Spleen (tissue), 11 donors: ENCODE measurements at regions not wholly inside any gene's neighbourhood (a gene's known extent, or its start where the extent isn't known, plus 50 kb on each side); places are given as distances from the start of the nearest gene placed in this dataset.
A peak's percentile ranks its signal among the peaks of the same experiment; 100 is the strongest.

Experiments
- DNase-seq: peaks from one replicate; pipeline ENCODE4 v3.0.0-alpha.2; 2020
- H3K27ac ChIP-seq, 8 donors: fragments of 200-600 bp; sonication (generic) in 7 of 8; 1 replicate in 4 of 8; 2 replicates in 4 of 8; pipeline versions ENCODE4 v1.5.0 to v1.8.0; 2016 to 2021; ENCODE audit warnings: inconsistent platforms in 4 of 8, mild to moderate bottlenecking in 4 of 8, moderate library complexity in 1 of 8
- H3K27me3 ChIP-seq, 7 donors: fragments of 200-600 bp; sonication (generic) in 6 of 7; replicated peaks in 1 of 7; 1 replicate in 4 of 7; 2 replicates in 3 of 7; pipeline versions ENCODE4 v1.5.0 to v1.8.0; 2016 to 2021; ENCODE audit warnings: inconsistent platforms in 3 of 7, mild to moderate bottlenecking in 1 of 7
- H3K36me3 ChIP-seq, 6 donors: fragments of 200-600 bp; sonication (generic) in 5 of 6; 1 replicate in 4 of 6; 2 replicates in 2 of 6; pipeline versions ENCODE4 v1.5.0 to v1.8.0; 2016 to 2021; ENCODE audit warnings: inconsistent platforms in 2 of 6
- H3K4me1 ChIP-seq, 6 donors: fragments of 200-600 bp; sonication (generic) in 5 of 6; 1 replicate in 3 of 6; 2 replicates in 3 of 6; pipeline versions ENCODE4 v1.5.0 to v1.8.0; 2016 to 2021; ENCODE audit warnings: inconsistent platforms in 3 of 6
- H3K4me3 ChIP-seq, 8 donors: fragments of 200-600 bp; sonication (generic) in 7 of 8; 1 replicate in 4 of 8; 2 replicates in 4 of 8; pipeline versions ENCODE4 v1.5.0 to v1.8.0; 2016 to 2021; ENCODE audit warnings: inconsistent platforms in 4 of 8, mild to moderate bottlenecking in 4 of 8, moderate library complexity in 2 of 8
- H3K9me3 ChIP-seq, 8 donors: fragments of 200-600 bp; sonication (generic) in 7 of 8; 1 replicate in 4 of 8; 2 replicates in 4 of 8; pipeline versions ENCODE4 v1.5.0 to v1.8.0; 2016 to 2021; ENCODE audit warnings: inconsistent platforms in 4 of 8
- CTCF ChIP-seq, 11 experiments: fragments of 200-600 bp in 7 of 11; fragments of 450-650 bp in 4 of 11; sonication (generic) in 4 of 11; IDR thresholded peaks in 8 of 11; conservative IDR thresholded peaks in 3 of 11; 1 replicate in 7 of 11; 2 replicates in 4 of 11; pipeline versions ENCODE4 v1.4.0 to v1.8.0; 2016 to 2021; ENCODE audit warnings: antibody characterized with exemption in 11 of 11, inconsistent platforms in 4 of 11, mild to moderate bottlenecking in 1 of 11
- POLR2A ChIP-seq, 3 donors: fragments of 450-650 bp; IDR thresholded peaks; one replicate each; pipeline ENCODE4 v1.5.1; 2017; ENCODE audit warnings: antibody characterized with exemption in 3 of 3, mild to moderate bottlenecking in 1 of 3
- POLR2AphosphoS5 ChIP-seq, 3 donors: sonication (generic); formaldehyde crosslinking; IDR thresholded peaks; one replicate each; pipeline ENCODE4 v1.5.1; 2017; ENCODE audit warnings: antibody characterized with exemption in 3 of 3
- WGBS, 5 donors: extraction: QIAGEN DNeasy Blood & Tissue Kit in 3 of 5; methylation state at CpG; one replicate each; pipeline versions ENCODE4 v1.1.5 to v1.1.7; 2013 to 2018; 5-methylcytosine and 5-hydroxymethylcytosine counted together
- intact Hi-C: fragments of 100-400 bp; cut with DNase I; formaldehyde crosslinking; loops from one replicate; pipeline ENCODE4 v1.15.0; 2023; ENCODE audit warnings: low total_unique reads
- donor health status: healthy with polysubstance abuse.
- donor health status: DM: no; HTN: no; CAD: no; lungs with moderate emphysema.
- donor health status: DM: no; HTN: no; CAD: no.
- donor health status: Bipolar disorder and iron deficiency.
- donor health status: healthy.
- donor health status: DM: no; HTN: no; CAD: no.
- donor health status: DM: yes; HTN: yes; CAD: no.

GRCh38 chr7:119931230-119931824 lies 341.6 kb upstream of the KCND2 start:
- Histone ChIP-seq H3K9me3 (peaks cover 0 to 16% (median 0%) of the 10 kb centered on the region in 8 donors), H3K4me3 (no peak overlapping the region), H3K27me3 (no peaks in the 10 kb centered on the region), H3K4me1 (no peaks in the 10 kb centered on the region), H3K36me3 (no peaks in the 10 kb centered on the region), H3K27ac (no peak overlapping the region)
- intact Hi-C loops: no loop called here
- WGBS, 5 donors: 88 to 100% (median 97%) methylated on average over 1 of the region's 1 CpG
- no peak for TF ChIP-seq POLR2A (IDR thresholded peaks at IDR 0.05)
- TF ChIP-seq CTCF (IDR thresholded peaks at IDR 0.05 in 8 of 11, conservative IDR thresholded peaks at IDR 0.05 in 3 of 11): no peak
- TF ChIP-seq POLR2AphosphoS5 (IDR thresholded peaks at IDR 0.05): no peak
- no peak for DNase-seq

GRCh38 chr7:119935418-119936025 lies 337.5 kb upstream of the KCND2 start:
- H3K27me3 ChIP-seq: no peaks in the 10 kb centered on the region
- no peak for DNase-seq
- no peak overlapping the region for H3K27ac ChIP-seq
- intact Hi-C loops: no loop called here
- H3K4me1 ChIP-seq: no peaks in the 10 kb centered on the region
- no peaks in the 10 kb centered on the region for H3K9me3 ChIP-seq
- no peak overlapping the region for H3K4me3 ChIP-seq
- WGBS, 5 donors: 28 to 39% (median 28%) methylated on average over 4 of the region's 4 CpGs
- TF ChIP-seq CTCF (IDR thresholded peaks at IDR 0.05 in 8 of 11, conservative IDR thresholded peaks at IDR 0.05 in 3 of 11) (peak in 4 of 11 experiments; percentile 7 to 26 (median 16)), POLR2AphosphoS5 (IDR thresholded peaks at IDR 0.05) (no peak)
- H3K36me3 ChIP-seq: no peaks in the 10 kb centered on the region

GRCh38 chr7:119936836-119937235 lies 336.1 kb upstream of the KCND2 start:
- H3K4me3 ChIP-seq: no peak overlapping the region
- intact Hi-C loops: no loop called here
- H3K4me1 ChIP-seq: no peaks in the 10 kb centered on the region
- no peaks in the 10 kb centered on the region for H3K27me3 ChIP-seq
- no peak overlapping the region for H3K27ac ChIP-seq
- TF ChIP-seq POLR2AphosphoS5 (IDR thresholded peaks at IDR 0.05): no peak
- TF ChIP-seq POLR2A (IDR thresholded peaks at IDR 0.05): no peak
- TF ChIP-seq CTCF (IDR thresholded peaks at IDR 0.05 in 8 of 11, conservative IDR thresholded peaks at IDR 0.05 in 3 of 11): no peak
- DNase-seq: no peak
- H3K36me3 ChIP-seq: no peaks in the 10 kb centered on the region
- H3K9me3 ChIP-seq: no peaks in the 10 kb centered on the region
- WGBS, 5 donors: 74 to 88% (median 84%) methylated on average over 2 of the region's 2 CpGs

GRCh38 chr7:119937745-119938144 lies 335.2 kb upstream of the KCND2 start:
- no peak overlapping the region for H3K27ac ChIP-seq
- intact Hi-C loops: no loop called here
- DNase-seq: no peak
- TF ChIP-seq CTCF (IDR thresholded peaks at IDR 0.05 in 8 of 11, conservative IDR thresholded peaks at IDR 0.05 in 3 of 11) (no peak), POLR2A (IDR thresholded peaks at IDR 0.05) (no peak), POLR2AphosphoS5 (IDR thresholded peaks at IDR 0.05) (no peak)
- 65 to 84% (median 77%) methylated on average over 3 of the region's 3 CpGs for WGBS, 5 donors
- H3K36me3 ChIP-seq: no peaks in the 10 kb centered on the region
- no peaks in the 10 kb centered on the region for H3K27me3 ChIP-seq
- no peaks in the 10 kb centered on the region for H3K9me3 ChIP-seq
- no peaks in the 10 kb centered on the region for H3K4me1 ChIP-seq
- H3K4me3 ChIP-seq: no peak overlapping the region
